CD14-positive monocyte (primary cell): ENCODE measurements at regions not wholly inside any gene's neighbourhood (a gene's known extent, or its start where the extent isn't known, plus 50 kb on each side); places are given as distances from the start of the nearest gene placed in this dataset.

Experiments used
- DNase-seq, 3 donors: peaks; one replicate each; pipeline ENCODE4 v3.0.0-alpha.2; 2011 to 2022
- H2AFZ ChIP-seq: 2 replicates; pipeline ENCODE4 v1.6.0; 2012; ENCODE audit warnings: mild to moderate bottlenecking, low read depth, low read length, inconsistent platforms; ENCODE audit not compliant: insufficient read depth, poor library complexity, severe bottlenecking
- H3K27ac ChIP-seq, 2 donors: 1 replicate in 1 of 2; 2 replicates in 1 of 2; pipeline ENCODE4 v1.5.1; 2012 to 2013; ENCODE audit warnings: low read length in 2 of 2, control low read depth in 1 of 2, inconsistent platforms in 1 of 2, low read depth in 1 of 2, mild to moderate bottlenecking in 1 of 2
- H3K27me3 ChIP-seq, 2 donors: one replicate each; pipeline versions ENCODE4 v1.6.0 to v1.6.1; 2011 to 2013; ENCODE audit warnings: low read length in 2 of 2; ENCODE audit not compliant: control insufficient read depth in 2 of 2, insufficient read depth in 2 of 2
- H3K36me3 ChIP-seq, 2 donors: replicated peaks in 1 of 2; 1 replicate in 1 of 2; 2 replicates in 1 of 2; pipeline versions ENCODE4 v1.5.1 to v1.6.1; 2012 to 2013; ENCODE audit warnings: low read length in 2 of 2, control low read depth in 1 of 2, inconsistent platforms in 1 of 2, mild to moderate bottlenecking in 1 of 2; ENCODE audit not compliant: insufficient read depth in 2 of 2, control insufficient read depth in 1 of 2
- H3K4me1 ChIP-seq, 2 donors: 1 replicate in 1 of 2; 2 replicates in 1 of 2; pipeline versions ENCODE4 v1.5.1 to v1.6.1; 2012 to 2013; ENCODE audit warnings: low read length in 2 of 2, control low read depth in 1 of 2, inconsistent platforms in 1 of 2, mild to moderate bottlenecking in 1 of 2, moderate library complexity in 1 of 2; ENCODE audit not compliant: insufficient read depth in 2 of 2, control insufficient read depth in 1 of 2
- H3K4me2 ChIP-seq: replicated peaks from 2 replicates; pipeline ENCODE3; 2012; ENCODE audit warnings: low read length, moderate library complexity, mild to moderate bottlenecking; ENCODE audit not compliant: poor library complexity, severe bottlenecking; ENCODE audit errors: extremely low read depth
- H3K4me3 ChIP-seq, 3 experiments: fragments of 200-600 bp in 1 of 3; sonication (generic) in 1 of 3; replicated peaks in 1 of 3; 1 replicate in 2 of 3; 2 replicates in 1 of 3; pipeline ENCODE4 v1.5.1; 2011 to 2013; ENCODE audit warnings: low read length in 3 of 3, mild to moderate bottlenecking in 3 of 3, control low read depth in 2 of 3, low read depth in 2 of 3, inconsistent platforms in 1 of 3, moderate library complexity in 1 of 3
- H3K79me2 ChIP-seq: 2 replicates; pipeline ENCODE4 v1.6.0; 2012; ENCODE audit warnings: mild to moderate bottlenecking, control low read depth, inconsistent platforms, low read length, moderate library complexity; ENCODE audit not compliant: insufficient read depth
- H3K9ac ChIP-seq: 2 replicates; pipeline ENCODE4 v1.6.0; 2017; ENCODE audit warnings: low read length, mild to moderate bottlenecking; ENCODE audit not compliant: insufficient read depth, poor library complexity, severe bottlenecking
- H3K9me3 ChIP-seq, 2 donors: replicated peaks in 1 of 2; 1 replicate in 1 of 2; 2 replicates in 1 of 2; pipeline versions ENCODE4 v1.5.1 to v1.6.1; 2012 to 2013; ENCODE audit warnings: low read length in 2 of 2, control low read depth in 1 of 2; ENCODE audit not compliant: control insufficient read depth in 1 of 2, insufficient read depth in 1 of 2
- H4K20me1 ChIP-seq: 2 replicates; pipeline ENCODE4 v1.6.0; 2012; ENCODE audit warnings: mild to moderate bottlenecking, low read length, control low read depth, moderate library complexity; ENCODE audit not compliant: insufficient read depth
- H3K27ac Mint-ChIP-seq, 7 donors: one replicate each; pipeline ENCODE4 v1.8.0; 2020; ENCODE audit warnings: mild to moderate bottlenecking in 7 of 7, mixed read lengths in 7 of 7, moderate library complexity in 6 of 7, inconsistent platforms in 2 of 7
- H3K27me3 Mint-ChIP-seq, 3 donors: one replicate each; pipeline ENCODE4 v1.8.0; 2021 to 2022; ENCODE audit warnings: low read depth in 3 of 3, mild to moderate bottlenecking in 3 of 3, mixed read lengths in 3 of 3, moderate library complexity in 3 of 3, inconsistent platforms in 1 of 3
- H3K36me3 Mint-ChIP-seq, 2 donors: one replicate each; pipeline ENCODE4 v1.8.0; 2020; ENCODE audit warnings: mixed read lengths in 2 of 2, inconsistent platforms in 1 of 2, mild to moderate bottlenecking in 1 of 2
- H3K4me1 Mint-ChIP-seq: one replicate; pipeline ENCODE4 v1.8.0; 2020; ENCODE audit warnings: mild to moderate bottlenecking, mixed read lengths
- H3K4me3 Mint-ChIP-seq, 2 donors: one replicate each; pipeline ENCODE4 v1.8.0; 2020; ENCODE audit warnings: mild to moderate bottlenecking in 2 of 2, mixed read lengths in 2 of 2, moderate library complexity in 1 of 2
- H3K9me3 Mint-ChIP-seq, 7 donors: one replicate each; pipeline ENCODE4 v1.8.0; 2020 to 2022; ENCODE audit warnings: mixed read lengths in 7 of 7, mild to moderate bottlenecking in 6 of 7, moderate library complexity in 6 of 7, inconsistent platforms in 2 of 7
- WGBS: methylation state at CpG from one replicate; pipeline ENCODE4 v1.1.5; 2013; ENCODE audit warnings: missing lambda C conversion rate; ENCODE audit not compliant: insufficient coverage; 5-methylcytosine and 5-hydroxymethylcytosine counted together
- intact Hi-C, 2 donors: fragments of 100-400 bp; cut with micrococcal nuclease; formaldehyde crosslinking; loops; one replicate each; pipeline versions ENCODE4 v1.15.0 to v1.15.1; 2023
- TF ChIP-seq, protein P1 (sequence below): fragments of 200-600 bp; IDR thresholded peaks from one replicate; pipeline ENCODE4 v1.8.0; 2022; ENCODE audit warnings: antibody characterized with exemption, mild to moderate bottlenecking

DNA sequence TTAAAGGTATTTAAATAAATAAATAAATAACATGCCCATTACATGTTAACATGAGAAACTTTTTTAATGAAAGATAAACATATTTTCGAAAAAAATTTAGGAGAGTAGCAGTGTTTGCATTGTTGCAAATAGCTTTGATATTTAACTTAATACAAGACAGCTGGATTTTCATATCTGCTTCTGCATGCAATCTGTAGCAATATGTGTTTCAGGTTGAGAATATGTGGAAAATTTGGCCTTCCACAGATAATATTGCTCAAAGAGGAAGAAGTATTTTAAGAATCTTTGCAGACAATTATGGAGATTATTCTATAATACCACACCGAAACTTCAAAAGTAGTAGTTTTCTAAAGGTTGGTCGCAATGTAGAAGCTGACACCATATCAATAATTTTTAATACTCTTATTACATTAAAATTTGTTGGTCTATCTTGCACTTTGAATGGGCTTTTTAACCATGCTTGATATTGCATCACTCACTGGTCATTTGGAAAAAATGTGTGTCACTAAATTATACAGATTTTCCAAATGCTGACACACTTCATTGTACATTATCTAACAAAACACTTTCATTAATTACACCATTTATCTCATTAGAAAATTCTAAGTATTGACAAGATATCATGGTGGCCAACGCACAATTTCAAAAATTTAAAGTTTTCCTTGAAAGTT is 229.8 kb upstream of the HDAC9 start:
- peaks cover 10 to 30% (median 20%) of the 10 kb centered on the region in 7 donors for H3K9me3 Mint-ChIP-seq
- H3K27me3 ChIP-seq = no peaks in the 10 kb centered on the region
- WGBS = no CpG with 5 or more reads among the region's 4 CpGs

DNA sequence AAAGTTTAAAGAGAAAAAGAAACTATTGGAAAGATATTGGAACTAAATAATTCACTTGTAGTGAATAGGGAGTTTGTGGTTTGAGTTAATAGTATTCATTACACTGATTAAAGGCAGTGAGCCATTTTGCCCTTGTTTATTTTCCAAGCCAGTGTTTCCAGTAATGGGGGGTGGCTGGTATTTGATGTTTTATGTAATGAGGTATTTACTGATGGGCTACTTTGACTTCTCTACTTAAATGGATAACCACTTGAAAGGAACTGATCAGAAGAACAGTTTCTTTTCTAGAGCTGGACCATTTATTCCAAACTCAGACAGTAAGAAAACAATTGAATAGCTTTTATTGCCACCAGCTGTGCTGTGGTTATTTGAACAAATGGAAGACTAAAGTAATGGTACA is 227.0 kb upstream of the HDAC9 start:
- Histone ChIP-seq H2AFZ (no peak overlapping the region), H3K4me3 (no peak overlapping the region), H3K9ac (no peak overlapping the region), H3K4me2 (no peak overlapping the region), H3K27ac (no peak overlapping the region), H3K27me3 (no peaks in the 10 kb centered on the region), H3K79me2 (no peaks in the 10 kb centered on the region), H3K36me3 (no peaks in the 10 kb centered on the region), H4K20me1 (no peaks in the 10 kb centered on the region), H3K4me1 (no peaks in the 10 kb centered on the region), H3K9me3 (peaks cover 3 to 4% of the 10 kb centered on the region in 2 donors)
- TF ChIP-seq, protein P1, sequence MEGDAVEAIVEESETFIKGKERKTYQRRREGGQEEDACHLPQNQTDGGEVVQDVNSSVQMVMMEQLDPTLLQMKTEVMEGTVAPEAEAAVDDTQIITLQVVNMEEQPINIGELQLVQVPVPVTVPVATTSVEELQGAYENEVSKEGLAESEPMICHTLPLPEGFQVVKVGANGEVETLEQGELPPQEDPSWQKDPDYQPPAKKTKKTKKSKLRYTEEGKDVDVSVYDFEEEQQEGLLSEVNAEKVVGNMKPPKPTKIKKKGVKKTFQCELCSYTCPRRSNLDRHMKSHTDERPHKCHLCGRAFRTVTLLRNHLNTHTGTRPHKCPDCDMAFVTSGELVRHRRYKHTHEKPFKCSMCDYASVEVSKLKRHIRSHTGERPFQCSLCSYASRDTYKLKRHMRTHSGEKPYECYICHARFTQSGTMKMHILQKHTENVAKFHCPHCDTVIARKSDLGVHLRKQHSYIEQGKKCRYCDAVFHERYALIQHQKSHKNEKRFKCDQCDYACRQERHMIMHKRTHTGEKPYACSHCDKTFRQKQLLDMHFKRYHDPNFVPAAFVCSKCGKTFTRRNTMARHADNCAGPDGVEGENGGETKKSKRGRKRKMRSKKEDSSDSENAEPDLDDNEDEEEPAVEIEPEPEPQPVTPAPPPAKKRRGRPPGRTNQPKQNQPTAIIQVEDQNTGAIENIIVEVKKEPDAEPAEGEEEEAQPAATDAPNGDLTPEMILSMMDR = no peak
- peaks cover 2% of the 10 kb centered on the region for H3K4me1 Mint-ChIP-seq
- peaks cover 2 to 8% (median 4%) of the 10 kb centered on the region in 7 donors for H3K9me3 Mint-ChIP-seq
- peaks cover 0 to 3% (median 0%) of the 10 kb centered on the region in 3 donors for H3K27me3 Mint-ChIP-seq
- no peak overlapping the region for H3K4me3 Mint-ChIP-seq
- DNase-seq = no peak
- intact Hi-C loops = no loop called here
- H3K27ac Mint-ChIP-seq = no peak overlapping the region
- H3K36me3 Mint-ChIP-seq = no peaks in the 10 kb centered on the region

More for the DNA sequence above, 229.8 kb upstream of the HDAC9 start:
- H2AFZ ChIP-seq = no peak overlapping the region
- Mint-ChIP-seq H3K4me3 (no peak overlapping the region), H3K4me1 (no peaks in the 10 kb centered on the region), H3K27ac (no peak overlapping the region), H3K36me3 (no peaks in the 10 kb centered on the region), H3K27me3 (no peaks in the 10 kb centered on the region)
- TF ChIP-seq, protein P1 = no peak
- peaks cover 10 to 23% of the 10 kb centered on the region in 2 donors for H3K9me3 ChIP-seq
- no peak overlapping the region for H3K9ac ChIP-seq
- no peak overlapping the region for H3K4me3 ChIP-seq
- DNase-seq = no peak
- H3K27ac ChIP-seq = no peak overlapping the region
- no peaks in the 10 kb centered on the region for H3K36me3 ChIP-seq
- no peaks in the 10 kb centered on the region for H4K20me1 ChIP-seq
- no peak overlapping the region for H3K4me2 ChIP-seq
- no peaks in the 10 kb centered on the region for H3K4me1 ChIP-seq
- intact Hi-C loops = no loop called here
- H3K79me2 ChIP-seq = no peaks in the 10 kb centered on the region
